ENCODE measurements at regions not wholly inside any gene's neighbourhood (a gene's known extent, or its start where the extent isn't known, plus 50 kb on each side); places are given as distances from the start of the nearest gene placed in this dataset.

- Histone ChIP-seq H3K27ac (no peak overlapping the region), H3K36me3 (no peaks in the 10 kb centered on the region), H3K27me3 (peaks cover 0 to 47% (median 14%) of the 10 kb centered on the region in 9 donors), H3K4me1 (peaks cover 0 to 19% (median 8%) of the 10 kb centered on the region in 12 donors), H3K4me3 (peak overlapping the region; percentile 41 to 73 (median 56)), H3K9me3 (no peaks in the 10 kb centered on the region)
- ATAC-seq (peak in 2 of 4 donors; percentile 11 to 19), DNase-seq (no peak)
- TF ChIP-seq CTCF (IDR thresholded peaks at IDR 0.05) (no peak), POLR2A (IDR thresholded peaks at IDR 0.05) (no peak)
- 2 to 4% (median 3%) methylated on average over 48 to 62 of the region's 62 CpGs for WGBS, 4 donors
- intact Hi-C loops (cut with DNase I): no loop called here
Measured at GRCh38 chr17:72591289-72592241, 470.7 kb downstream of the SOX9 start.

DNA sequence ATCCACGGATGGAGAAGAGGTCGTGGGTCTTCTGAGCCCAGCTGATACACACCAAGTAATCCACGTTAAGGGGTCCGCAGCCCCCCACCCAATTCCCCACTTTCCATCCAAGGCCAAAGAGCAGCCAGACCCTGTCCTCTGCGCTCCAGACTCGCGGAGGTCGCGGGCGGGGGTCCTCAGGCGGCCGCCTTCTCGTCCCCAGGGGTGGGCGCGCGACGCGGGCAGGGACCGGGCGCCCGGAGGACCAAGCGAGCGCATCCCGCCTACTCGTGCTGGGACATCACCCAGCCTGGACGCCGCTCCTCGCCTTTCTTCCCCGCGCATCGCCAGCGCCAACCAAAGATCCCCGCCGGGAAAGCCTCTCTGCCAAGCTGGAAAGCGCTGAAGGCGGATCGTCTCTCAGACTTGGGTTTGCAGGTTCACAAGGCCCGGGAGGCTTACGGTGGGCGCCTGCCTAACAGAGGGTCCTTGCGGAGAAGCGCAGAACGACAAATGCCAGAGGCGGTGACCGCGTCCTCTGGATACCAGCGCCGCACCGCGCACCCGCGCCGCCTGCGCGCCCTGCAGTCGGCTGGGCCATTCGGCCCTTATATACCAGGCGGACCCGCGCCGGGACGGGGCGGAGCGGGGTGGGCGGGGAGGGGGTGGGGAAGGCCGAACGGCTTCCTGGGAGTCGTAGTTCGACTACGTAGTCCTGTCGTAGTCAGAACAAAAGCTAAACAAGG, 471.6 kb downstream of the SOX9 start:
- intact Hi-C loops (cut with DNase I): no loop called here
- H3K27ac ChIP-seq: peak overlapping the region in 2 of 12 donors; percentile 24 to 62
- peak; percentile 57 to 78 (median 61) for DNase-seq
- H3K4me1 ChIP-seq: peaks cover 0 to 19% (median 8%) of the 10 kb centered on the region in 12 donors
- WGBS, 4 donors: 1 to 3% (median 1%) methylated on average over 21 to 71 of the region's 71 CpGs
- H3K4me3 ChIP-seq: peak overlapping the region; percentile 41 to 73 (median 56)
- ATAC-seq: peak; percentile 81 to 97 (median 92)
- no peak for TF ChIP-seq CTCF (IDR thresholded peaks at IDR 0.05)
- peak in 1 of 2 donors; percentile 89 for TF ChIP-seq POLR2A (IDR thresholded peaks at IDR 0.05)
- no peaks in the 10 kb centered on the region for H3K36me3 ChIP-seq
- peaks cover 0 to 51% (median 14%) of the 10 kb centered on the region in 9 donors for H3K27me3 ChIP-seq
- no peaks in the 10 kb centered on the region for H3K9me3 ChIP-seq

DNA sequence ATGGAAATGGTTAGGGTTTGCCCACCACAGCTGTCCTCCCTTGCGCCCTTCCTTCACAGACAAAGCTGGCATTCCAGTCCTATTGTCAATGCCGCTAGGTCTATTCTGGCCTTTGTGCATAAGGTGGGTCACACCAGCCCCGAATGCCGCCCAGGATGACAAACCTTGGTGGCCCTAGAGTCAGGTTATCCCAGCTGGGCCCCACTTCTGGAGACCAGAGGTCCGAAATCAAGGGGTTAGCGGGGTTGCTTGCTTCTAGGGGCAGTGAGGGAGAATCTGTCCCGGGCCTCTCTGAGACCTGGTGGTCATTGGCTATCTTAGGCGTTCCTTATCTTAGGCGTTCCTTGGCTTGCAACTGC, 472.1 kb downstream of the SOX9 start:
- intact Hi-C loops (cut with DNase I): no loop called here
- Histone ChIP-seq H3K36me3 (no peaks in the 10 kb centered on the region), H3K4me1 (peaks cover 0 to 19% (median 8%) of the 10 kb centered on the region in 12 donors), H3K4me3 (peak overlapping the region in 10 of 12 donors; percentile 43 to 73 (median 60)), H3K27me3 (peaks cover 0 to 51% (median 14%) of the 10 kb centered on the region in 9 donors), H3K27ac (no peak overlapping the region), H3K9me3 (no peaks in the 10 kb centered on the region)
- no peak for ATAC-seq
- 68 to 83% (median 80%) methylated on average over 7 to 9 of the region's 9 CpGs for WGBS, 4 donors
- no peak for TF ChIP-seq POLR2A (IDR thresholded peaks at IDR 0.05)
- no peak for TF ChIP-seq CTCF (IDR thresholded peaks at IDR 0.05)
- no peak for DNase-seq

GRCh38 chr17:72594248-72594647, 473.4 kb downstream of the SOX9 start:
- no peak for DNase-seq
- intact Hi-C loops (cut with DNase I): no loop called here
- Histone ChIP-seq H3K4me3 (no peak overlapping the region), H3K36me3 (no peaks in the 10 kb centered on the region), H3K27ac (no peak overlapping the region), H3K27me3 (peaks cover 0 to 48% (median 14%) of the 10 kb centered on the region in 9 donors), H3K9me3 (no peaks in the 10 kb centered on the region), H3K4me1 (peaks cover 0 to 27% (median 11%) of the 10 kb centered on the region in 12 donors)
- TF ChIP-seq POLR2A (IDR thresholded peaks at IDR 0.05) (no peak), CTCF (IDR thresholded peaks at IDR 0.05) (no peak)
- 55 to 59% (median 57%) methylated on average over 9 of the region's 9 CpGs for WGBS, 4 donors
- ATAC-seq: no peak

Measured in heart left ventricle (tissue), 16 donors.